GM20431 (cell line): ENCODE measurements at regions not wholly inside any gene's neighbourhood (a gene's known extent, or its start where the extent isn't known, plus 50 kb on each side); places are given as distances from the start of the nearest gene placed in this dataset.

ENCODE experiments used
- in situ Hi-C: fragments of 300-500 bp; cut with MseI, MboI; formaldehyde crosslinking; loops from one replicate; pipeline ENCODE4 v1.15.0; 2020; ENCODE audit warnings: low sequenced_read_pairs; ENCODE audit not compliant: unreplicated experiment

DNA sequence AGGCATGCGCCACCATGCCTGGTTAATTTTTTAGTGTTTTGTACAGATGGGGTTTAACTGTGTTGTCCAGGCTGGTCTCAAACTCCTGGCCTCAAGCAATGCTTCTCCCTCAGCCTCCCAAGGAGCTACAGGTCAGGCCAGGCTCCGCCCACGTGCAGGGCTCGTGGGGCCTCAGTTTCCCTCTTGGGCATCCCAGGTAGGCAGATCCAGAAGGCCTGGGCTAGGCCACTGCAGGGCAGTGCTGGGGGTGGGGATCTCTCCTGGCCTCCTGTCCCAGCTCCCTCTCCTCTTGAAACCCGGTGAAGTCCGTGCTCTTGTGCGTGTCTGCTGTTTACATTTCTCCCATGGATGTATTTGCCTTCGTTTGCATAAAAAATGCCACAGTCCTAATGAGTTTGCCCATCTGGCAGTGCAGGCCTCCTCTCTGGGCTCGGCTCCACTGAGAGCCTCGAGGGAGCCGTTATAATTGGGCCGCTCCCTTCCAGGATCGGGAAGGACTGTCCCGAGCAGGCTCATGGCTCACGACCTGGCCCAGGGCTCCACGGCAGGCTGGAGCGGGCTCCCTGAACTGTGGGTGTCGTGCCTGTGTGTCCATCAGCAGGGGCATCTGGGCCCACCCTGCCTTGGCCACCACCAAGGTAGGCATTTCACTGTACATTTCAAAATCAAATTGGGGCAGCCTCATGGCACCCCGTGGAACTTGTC is 52.6 kb upstream of the RUFY1 start:
- in situ Hi-C loops: loop anchor here (25.0 kb wide), 1 partner anchor 1210 kb away; no protein-coding TSS in a partner anchor

DNA sequence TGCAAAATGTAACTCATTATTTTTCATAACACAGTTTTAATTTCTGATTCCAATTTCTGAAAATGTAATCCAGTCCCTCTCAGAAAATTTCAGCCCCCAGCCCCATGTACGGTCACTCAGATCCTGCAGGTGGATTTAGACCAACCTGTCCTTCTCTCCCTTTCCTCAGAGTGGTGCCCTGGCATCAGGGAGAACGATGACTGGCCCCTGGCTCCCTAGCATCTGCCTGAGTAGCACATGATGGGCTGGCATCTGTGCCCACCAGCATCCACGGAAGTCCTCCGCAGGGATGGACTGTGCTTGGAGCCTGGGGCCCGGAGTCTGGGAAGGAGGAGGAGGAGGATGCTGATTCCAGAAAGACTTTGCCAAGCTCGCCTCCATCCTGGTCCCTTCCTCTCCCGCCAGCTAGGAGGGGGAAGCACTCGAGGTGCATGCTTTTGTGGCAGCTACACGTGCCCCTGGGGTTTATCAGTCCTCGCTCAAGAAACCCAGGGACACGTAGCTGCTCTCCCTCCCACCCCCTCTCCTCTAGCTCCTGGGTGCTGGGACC is 54.4 kb upstream of the RUFY1 start:
- in situ Hi-C loops: loop anchor here (25.0 kb wide), 1 partner anchor 1209 kb away; no protein-coding TSS in a partner anchor

DNA sequence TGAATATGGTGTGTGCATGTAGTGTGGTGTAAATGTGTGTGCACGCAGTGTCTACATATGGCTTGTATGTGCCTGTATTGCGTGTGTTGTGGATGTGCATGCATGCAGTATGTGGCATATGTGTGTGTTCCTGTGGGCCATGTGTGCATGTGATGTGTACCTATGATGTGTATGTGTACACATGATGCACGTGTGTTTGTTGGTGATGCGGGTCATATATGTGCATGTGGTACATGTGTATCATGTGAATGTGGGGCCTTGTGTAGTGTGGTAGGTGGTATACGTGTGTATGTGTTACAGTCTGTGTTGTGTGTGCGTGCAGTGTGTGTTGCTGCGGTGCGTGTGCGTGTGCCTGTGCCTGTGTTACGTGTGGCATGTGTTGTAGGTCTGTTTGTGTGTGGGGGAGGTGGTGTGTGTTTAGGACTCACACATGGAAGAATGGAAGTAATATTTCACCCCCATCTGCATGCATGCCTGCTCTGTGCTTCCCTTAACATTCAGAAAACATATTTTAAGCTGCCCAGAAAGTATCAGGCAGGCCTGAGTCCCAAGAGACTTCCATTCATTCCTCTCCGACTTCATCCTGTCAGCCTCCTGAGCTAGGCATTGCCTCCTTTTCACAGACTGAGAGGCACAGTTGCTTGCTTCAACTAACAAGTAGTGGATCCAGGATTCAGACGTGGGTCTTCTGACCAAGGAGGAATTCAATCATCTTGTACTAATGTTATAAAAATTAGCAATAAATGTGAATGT is 55.4 kb upstream of the RUFY1 start:
- in situ Hi-C loops: loop anchor here (25.0 kb wide), 1 partner anchor 1208 kb away; no protein-coding TSS in a partner anchor

GRCh38 chr5:179488975-179489374 is 61.4 kb upstream of the RUFY1 start:
- in situ Hi-C loops: loop anchor here (25.0 kb wide), 1 partner anchor 1202 kb away; no protein-coding TSS in a partner anchor

- in situ Hi-C loops: loop anchor here (25.0 kb wide), 1 partner anchor 1201 kb away; no protein-coding TSS in a partner anchor
Measured at GRCh38 chr5:179488491-179488890, 61.9 kb upstream of the RUFY1 start.

DNA sequence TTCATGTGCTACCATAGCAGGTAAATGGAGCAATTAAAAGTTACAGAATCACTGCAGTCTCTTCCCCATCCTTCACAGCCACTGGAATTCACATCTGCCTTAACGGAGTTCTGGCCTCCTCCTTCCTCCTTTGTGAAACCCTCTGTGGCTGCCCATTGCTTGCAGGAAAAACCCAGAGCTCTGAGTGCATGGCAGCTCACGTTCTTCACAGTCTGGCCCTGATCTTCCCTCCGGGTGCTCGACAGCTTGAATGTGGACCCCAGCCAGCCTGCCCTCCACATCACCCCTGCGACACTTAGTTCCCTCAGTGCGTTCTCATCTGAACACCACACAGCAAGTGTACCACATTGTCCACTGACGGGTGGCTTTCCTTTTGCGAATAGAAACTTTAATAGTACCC is 63.2 kb upstream of the RUFY1 start:
- in situ Hi-C loops: loop anchor here (25.0 kb wide), 1 partner anchor 1200 kb away; no protein-coding TSS in a partner anchor

GRCh38 chr5:179486596-179487051 is 63.7 kb upstream of the RUFY1 start:
- in situ Hi-C loops: loop anchor here (25.0 kb wide), 1 partner anchor 1199 kb away; no protein-coding TSS in a partner anchor

DNA sequence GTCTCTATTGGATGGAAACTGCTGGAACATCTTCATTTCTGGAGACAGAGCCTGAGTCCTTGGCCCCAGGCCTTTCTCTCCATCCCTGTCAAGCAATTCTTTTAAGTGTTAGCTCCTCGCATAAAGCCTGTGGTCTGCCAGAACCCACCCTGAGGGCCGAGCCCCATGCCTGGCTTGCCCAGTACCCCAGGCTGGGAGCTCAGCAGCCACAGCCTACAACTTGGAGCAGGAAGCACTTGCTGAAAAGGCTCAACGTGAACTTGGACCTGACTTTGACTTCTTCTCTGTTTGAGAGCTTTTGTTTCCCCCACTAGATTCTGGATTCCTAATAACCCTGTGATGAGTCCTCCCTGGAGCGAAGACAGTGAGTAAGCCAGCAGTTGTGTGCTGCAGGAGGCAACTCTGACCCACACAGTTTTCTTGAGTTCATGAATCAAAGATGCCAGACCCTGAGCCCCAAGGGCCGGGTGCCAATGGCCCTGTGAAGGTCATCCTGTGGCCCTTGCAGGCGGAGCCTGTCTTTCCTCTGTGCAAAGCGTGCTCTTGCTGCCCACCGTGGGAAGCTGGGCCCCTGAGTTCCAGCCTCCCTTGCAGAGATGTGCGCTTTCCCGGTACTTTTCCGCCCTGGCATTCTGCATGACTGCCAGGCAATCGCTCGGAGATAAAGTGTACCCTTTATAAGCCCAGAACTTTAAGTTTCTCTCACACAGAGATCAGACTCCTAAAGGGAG is 64.3 kb upstream of the RUFY1 start:
- in situ Hi-C loops: loop anchor here (25.0 kb wide), 1 partner anchor 1199 kb away; no protein-coding TSS in a partner anchor

DNA sequence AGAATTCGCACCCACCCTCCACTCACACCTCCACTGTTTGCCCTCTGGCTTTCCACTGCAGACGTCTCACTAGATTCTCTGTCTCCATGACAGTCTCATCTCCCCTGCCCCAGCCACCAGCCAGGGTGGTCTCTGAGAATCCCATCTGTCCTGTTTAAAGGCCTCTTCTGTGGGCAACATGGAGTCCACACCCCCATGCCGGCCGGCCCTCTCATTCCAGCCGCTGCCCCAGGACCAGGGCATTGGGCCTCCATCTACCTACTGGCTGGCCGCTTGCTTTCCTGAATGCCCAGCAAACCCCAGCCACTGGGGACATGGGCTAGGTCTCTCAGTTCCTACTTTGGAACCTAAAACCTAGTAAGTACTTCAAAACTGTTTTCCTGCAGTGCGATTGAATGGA is 65.6 kb upstream of the RUFY1 start:
- in situ Hi-C loops: loop anchor here (25.0 kb wide), 1 partner anchor 1197 kb away; no protein-coding TSS in a partner anchor

- in situ Hi-C loops: loop anchor here (25.0 kb wide), 1 partner anchor 1197 kb away; no protein-coding TSS in a partner anchor
Measured at GRCh38 chr5:179484201-179484600, 66.2 kb upstream of the RUFY1 start.

- in situ Hi-C loops: loop anchor here (25.0 kb wide), 1 partner anchor 1191 kb away; no protein-coding TSS in a partner anchor
Measured at GRCh38 chr5:179478624-179479023, 71.7 kb upstream of the RUFY1 start.

DNA sequence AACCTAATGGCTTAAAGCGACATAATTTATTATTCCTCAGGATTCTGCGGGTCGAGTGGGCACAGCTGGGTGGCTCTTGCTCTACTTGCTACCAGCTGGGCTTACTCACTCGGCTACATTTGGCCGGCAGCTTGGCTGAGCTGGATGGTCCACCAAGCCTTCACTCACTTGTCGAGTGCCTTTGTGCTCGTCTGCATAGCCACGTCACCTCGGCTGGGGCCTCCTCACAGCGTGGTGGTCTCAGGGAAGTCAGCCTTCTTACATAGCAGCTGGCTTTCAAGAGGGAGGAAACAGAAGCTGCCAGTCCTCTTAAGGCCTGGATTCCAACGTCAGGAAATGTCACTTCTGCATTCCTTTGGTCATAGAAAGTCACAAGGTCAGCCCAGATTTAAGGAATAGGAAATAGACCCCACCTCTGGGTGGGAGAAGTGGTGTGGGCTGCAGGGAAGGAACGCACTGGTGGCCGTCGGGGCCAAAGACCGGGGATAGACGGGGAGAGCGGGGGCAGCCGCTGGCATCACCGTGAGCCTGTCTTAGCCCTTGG is 75.1 kb upstream of the RUFY1 start:
- in situ Hi-C loops: loop anchor here (25.0 kb wide), 1 partner anchor 1188 kb away; no protein-coding TSS in a partner anchor

- in situ Hi-C loops: no loop called here
Measured at GRCh38 chr5:179472641-179473040, 77.7 kb upstream of the RUFY1 start.

GRCh38 chr5:179472174-179472573 is 78.2 kb upstream of the RUFY1 start:
- in situ Hi-C loops: no loop called here

DNA sequence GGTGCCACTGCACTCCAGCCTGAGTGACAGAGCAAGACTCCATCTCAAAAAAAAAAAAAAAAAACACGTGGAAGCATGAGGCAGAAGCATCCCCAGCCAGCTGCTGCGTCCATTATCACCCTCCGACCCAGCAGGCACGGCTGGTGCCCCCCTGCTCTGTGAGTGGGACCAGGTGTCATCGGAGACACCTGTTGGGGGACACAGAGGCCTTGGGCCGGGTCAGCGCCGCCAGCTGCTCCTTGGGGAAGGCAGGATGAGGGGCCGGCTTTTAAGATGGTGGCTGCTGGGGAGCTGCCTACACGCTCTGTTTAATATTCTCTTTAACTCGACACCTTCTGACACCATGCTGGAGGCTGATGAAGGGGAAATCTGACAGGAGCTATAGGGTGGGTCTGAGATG is 80.2 kb upstream of the RUFY1 start:
- in situ Hi-C loops: no loop called here

- in situ Hi-C loops: no loop called here
Measured at GRCh38 chr5:179468696-179469095, 81.7 kb upstream of the RUFY1 start.

DNA sequence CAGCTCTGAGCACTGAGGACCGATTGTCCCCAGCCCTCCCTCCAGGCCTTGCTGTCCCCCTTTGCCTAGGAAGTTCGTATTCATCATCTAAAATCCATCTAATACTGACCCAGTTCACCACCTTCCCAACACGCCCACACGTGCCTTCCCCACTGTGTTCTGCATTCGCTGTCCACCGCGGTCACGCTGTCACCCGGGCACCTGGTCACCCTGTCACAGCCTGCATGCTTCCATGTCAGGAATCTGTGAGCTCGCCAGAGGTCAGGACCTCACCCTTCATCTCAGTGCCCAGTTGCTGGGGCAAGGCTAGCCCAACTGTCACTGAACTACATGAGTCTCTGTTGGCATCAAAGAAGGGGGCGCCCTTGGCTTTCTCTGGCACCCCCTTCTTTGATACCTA is 82.9 kb upstream of the RUFY1 start:
- in situ Hi-C loops: no loop called here

- in situ Hi-C loops: no loop called here
Measured at GRCh38 chr5:179464631-179465030, 85.7 kb upstream of the RUFY1 start.

GRCh38 chr5:179462040-179462439 is 88.3 kb upstream of the RUFY1 start:
- in situ Hi-C loops: no loop called here
